Stimulated activated naive B cell treated with anti-CD40 and anti-IgM and Interleukin-4, amounts not matched to agents 10 μg/mL and 1 μg/mL and 100 μg/mL, for 72 hours (primary cell): ENCODE measurements at regions not wholly inside any gene's neighbourhood (a gene's known extent, or its start where the extent isn't known, plus 50 kb on each side); places are given as distances from the start of the nearest gene placed in this dataset.

ENCODE experiments used
- ATAC-seq, 2 donors: fragments of 150-1000 bp; cut with Tn5 transposase; replicated peaks; 2 replicates each; pipeline ENCODE4 v1.10.0; 2021; ENCODE audit warnings: moderate library complexity in 1 of 2
- DNase-seq: peaks from one replicate; pipeline ENCODE4 v3.0.0; 2021
- H3K27ac Mint-ChIP-seq: one replicate; pipeline ENCODE4 v1.8.0; 2022; ENCODE audit warnings: mild to moderate bottlenecking, mixed read lengths
- H3K27me3 Mint-ChIP-seq, 2 donors: one replicate each; pipeline ENCODE4 v1.8.0; 2022; ENCODE audit warnings: mixed read lengths in 2 of 2
- H3K36me3 Mint-ChIP-seq, 2 donors: one replicate each; pipeline ENCODE4 v1.8.0; 2022; ENCODE audit warnings: mixed read lengths in 2 of 2, mild to moderate bottlenecking in 1 of 2
- H3K4me1 Mint-ChIP-seq, 2 donors: one replicate each; pipeline ENCODE4 v1.8.0; 2022; ENCODE audit warnings: mixed read lengths in 2 of 2, mild to moderate bottlenecking in 1 of 2
- H3K4me3 Mint-ChIP-seq, 2 donors: one replicate each; pipeline ENCODE4 v1.8.0; 2022; ENCODE audit warnings: mild to moderate bottlenecking in 2 of 2, mixed read lengths in 2 of 2, moderate library complexity in 1 of 2
- H3K9me3 Mint-ChIP-seq, 2 donors: one replicate each; pipeline ENCODE4 v1.8.0; 2022; ENCODE audit warnings: mixed read lengths in 2 of 2, mild to moderate bottlenecking in 1 of 2

DNA sequence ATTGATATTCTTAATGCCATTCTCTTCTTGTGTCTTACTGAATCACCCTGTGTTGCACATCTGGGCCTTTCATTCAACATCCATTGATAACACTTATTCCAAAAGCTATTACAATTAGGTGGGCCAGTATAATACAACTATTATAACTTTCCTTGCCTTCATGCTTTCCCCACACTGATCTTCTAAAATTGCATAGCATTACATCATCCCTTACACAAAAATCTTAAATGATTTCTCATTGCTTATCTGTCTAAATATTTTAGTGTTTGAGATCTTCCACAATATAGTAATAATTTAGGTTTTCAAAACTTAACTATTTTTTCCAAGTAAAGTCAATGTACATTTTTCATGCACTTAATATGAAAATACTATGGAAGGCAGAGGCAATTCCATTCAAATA, 1634.1 kb downstream of the PLA2G4A start:
- H3K27ac Mint-ChIP-seq: no peak overlapping the region
- DNase-seq (no peak), ATAC-seq (no peak)
- H3K36me3 Mint-ChIP-seq: no peaks in the 10 kb centered on the region
- H3K9me3 Mint-ChIP-seq: peaks cover 0 to 4% of the 10 kb centered on the region in 2 donors
- no peaks in the 10 kb centered on the region for H3K27me3 Mint-ChIP-seq
- H3K4me3 Mint-ChIP-seq: no peak overlapping the region
- H3K4me1 Mint-ChIP-seq: no peaks in the 10 kb centered on the region

DNA sequence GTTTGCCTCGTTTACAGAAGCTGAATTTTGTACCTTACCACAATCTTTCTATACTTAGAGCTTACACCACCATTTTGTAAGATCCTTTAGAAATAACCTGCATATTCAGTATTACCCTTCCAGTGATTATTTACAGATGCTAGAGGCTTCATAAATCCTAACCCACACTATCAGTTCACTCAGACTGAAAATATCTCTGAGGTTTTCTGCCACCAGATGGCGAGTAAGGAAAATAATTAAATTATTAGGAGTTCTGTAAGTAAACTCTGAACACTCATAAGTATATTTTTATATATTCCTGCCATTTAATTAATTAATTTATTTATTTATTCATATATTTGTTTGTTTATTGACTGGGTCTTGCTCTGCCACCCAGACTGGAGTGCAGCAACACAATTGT, 1635.2 kb downstream of the PLA2G4A start:
- Mint-ChIP-seq H3K36me3 (no peaks in the 10 kb centered on the region), H3K27me3 (no peaks in the 10 kb centered on the region), H3K9me3 (peaks cover 0 to 3% of the 10 kb centered on the region in 2 donors), H3K4me1 (no peaks in the 10 kb centered on the region), H3K27ac (no peak overlapping the region), H3K4me3 (no peak overlapping the region)
- no peak for ATAC-seq
- no peak for DNase-seq

DNA sequence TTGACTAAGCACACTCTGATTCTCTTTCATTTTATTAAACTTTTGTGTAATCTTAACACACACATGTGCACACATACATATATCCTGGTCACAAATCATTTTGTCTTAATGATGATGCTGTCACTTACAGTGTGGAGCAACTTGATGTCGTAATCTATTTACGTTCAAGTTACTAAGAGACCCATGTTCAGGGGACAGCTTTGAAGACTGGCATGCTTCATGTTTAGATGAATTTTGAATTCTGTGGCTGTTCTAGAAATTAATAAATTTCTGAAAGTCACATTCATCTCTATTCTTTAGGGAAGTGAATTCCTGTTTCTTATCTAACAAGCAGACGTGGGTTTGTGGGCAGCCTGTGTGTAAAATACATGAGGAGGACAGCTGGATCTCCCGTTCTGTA, 1637.8 kb downstream of the PLA2G4A start:
- H3K27me3 Mint-ChIP-seq: no peaks in the 10 kb centered on the region
- no peaks in the 10 kb centered on the region for H3K36me3 Mint-ChIP-seq
- H3K4me3 Mint-ChIP-seq: no peak overlapping the region
- ATAC-seq (no peak), DNase-seq (no peak)
- H3K27ac Mint-ChIP-seq: no peak overlapping the region
- no peaks in the 10 kb centered on the region for H3K4me1 Mint-ChIP-seq
- H3K9me3 Mint-ChIP-seq: peaks cover 0 to 1% of the 10 kb centered on the region in 2 donors

DNA sequence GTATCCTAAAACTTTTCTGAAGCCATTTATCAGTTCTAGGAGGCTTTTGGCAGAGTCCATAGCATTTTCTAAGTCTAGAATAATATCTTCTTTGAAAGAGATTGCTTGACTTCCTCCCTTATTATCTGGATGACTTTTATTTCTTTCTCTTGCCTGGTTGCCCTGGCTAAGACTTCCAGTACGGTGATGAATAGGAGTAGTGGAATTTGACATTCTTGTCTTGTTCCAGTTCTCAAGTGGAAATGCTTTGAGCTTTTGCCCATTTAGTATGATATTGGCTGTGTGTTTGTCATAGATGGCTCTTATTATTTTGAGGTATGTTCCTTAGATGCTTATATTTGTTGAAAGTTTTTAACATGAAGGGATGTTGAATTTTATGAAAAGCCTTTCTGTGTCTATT, 1647.9 kb downstream of the PLA2G4A start:
- H3K36me3 Mint-ChIP-seq: no peaks in the 10 kb centered on the region
- H3K4me3 Mint-ChIP-seq: no peak overlapping the region
- H3K27ac Mint-ChIP-seq: no peak overlapping the region
- no peak for ATAC-seq
- H3K9me3 Mint-ChIP-seq: peaks cover 2 to 7% of the 10 kb centered on the region in 2 donors
- no peaks in the 10 kb centered on the region for H3K4me1 Mint-ChIP-seq
- no peak for DNase-seq
- no peaks in the 10 kb centered on the region for H3K27me3 Mint-ChIP-seq

DNA sequence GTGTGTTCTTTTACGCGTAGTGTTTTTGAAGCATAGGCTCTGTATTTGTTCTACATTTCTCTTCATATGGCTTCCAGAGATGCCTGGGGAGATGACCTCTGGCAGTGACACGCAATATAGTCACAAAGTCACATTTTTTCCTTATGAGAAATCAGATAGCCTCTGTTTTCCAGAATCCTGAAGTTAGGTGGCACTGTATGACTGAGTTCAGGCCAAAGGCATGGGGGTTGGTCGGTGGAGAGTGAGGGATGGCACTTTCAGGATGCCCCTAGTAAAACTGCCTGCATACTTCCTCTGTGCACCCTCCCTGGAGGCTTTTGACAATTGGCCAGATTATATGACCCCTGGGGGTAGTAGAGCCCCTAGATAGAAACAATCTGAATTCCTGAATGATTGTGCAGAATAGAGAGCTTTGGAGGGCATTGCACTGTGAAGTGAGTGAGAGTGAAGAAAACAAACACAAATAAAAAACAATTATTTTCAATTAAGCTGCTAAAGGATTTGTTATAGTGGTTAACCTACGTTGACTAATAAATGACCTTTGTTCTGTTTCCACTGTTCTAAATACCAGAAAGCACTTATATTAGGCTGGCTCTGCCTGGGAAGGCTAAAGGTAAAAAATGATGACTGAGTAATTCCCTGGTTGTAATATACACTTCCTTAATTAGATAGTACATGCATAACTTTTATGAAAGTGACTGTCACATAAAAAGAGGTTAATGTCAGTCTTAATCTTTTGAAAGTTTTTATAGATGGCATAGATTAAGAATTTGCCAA, 1660.8 kb downstream of the PLA2G4A start:
- no peak for DNase-seq
- Mint-ChIP-seq H3K27ac (no peak overlapping the region), H3K36me3 (no peaks in the 10 kb centered on the region), H3K4me3 (no peak overlapping the region), H3K4me1 (no peaks in the 10 kb centered on the region), H3K9me3 (peaks cover 3% of the 10 kb centered on the region in 2 donors), H3K27me3 (no peaks in the 10 kb centered on the region)
- ATAC-seq: no peak

DNA sequence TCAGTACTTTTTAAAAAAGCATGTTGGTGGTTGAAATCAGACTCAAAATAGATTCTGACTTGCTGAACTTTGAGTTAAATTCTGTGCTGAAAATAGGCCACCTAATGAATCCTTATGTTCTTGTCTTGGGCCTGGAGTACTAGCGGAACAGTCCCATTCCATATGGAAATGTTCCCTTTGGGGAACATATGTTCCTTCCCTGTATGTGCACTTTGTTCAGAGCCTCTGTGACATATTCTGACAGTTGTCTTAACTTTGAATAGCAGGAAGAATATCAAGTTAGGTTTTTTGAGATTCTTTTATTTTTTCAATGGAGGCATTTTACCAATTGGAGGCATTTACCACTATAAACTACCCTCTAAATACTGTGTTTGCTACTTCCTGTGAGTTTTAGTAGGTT, 1667.8 kb downstream of the PLA2G4A start:
- H3K27ac Mint-ChIP-seq: no peak overlapping the region
- no peak for DNase-seq
- no peak for ATAC-seq
- H3K4me1 Mint-ChIP-seq: no peaks in the 10 kb centered on the region
- H3K9me3 Mint-ChIP-seq: peaks cover 5 to 13% of the 10 kb centered on the region in 2 donors
- H3K4me3 Mint-ChIP-seq: no peak overlapping the region
- H3K36me3 Mint-ChIP-seq: no peaks in the 10 kb centered on the region
- H3K27me3 Mint-ChIP-seq: no peaks in the 10 kb centered on the region

DNA sequence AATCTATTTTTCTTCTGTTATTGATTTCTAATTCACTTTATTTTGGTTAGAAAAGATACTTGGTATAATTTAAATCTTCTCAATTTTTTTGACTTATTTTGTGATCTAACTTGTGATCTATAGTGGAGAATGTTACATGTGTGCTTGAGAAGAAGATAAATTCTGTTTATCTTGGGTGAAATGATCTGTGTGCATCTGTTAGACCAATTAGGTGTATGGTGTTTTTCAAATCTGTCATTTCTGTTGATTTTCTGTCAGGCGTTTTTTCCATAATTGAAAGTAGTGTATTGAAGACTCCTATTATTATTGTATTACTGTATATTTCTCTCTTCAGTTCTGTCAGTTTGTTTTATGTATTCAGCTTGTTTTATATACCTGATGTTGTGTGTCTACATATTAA, 1668.3 kb downstream of the PLA2G4A start:
- Mint-ChIP-seq H3K9me3 (peaks cover 5 to 13% of the 10 kb centered on the region in 2 donors), H3K4me3 (no peak overlapping the region), H3K27ac (no peak overlapping the region), H3K36me3 (no peaks in the 10 kb centered on the region), H3K27me3 (no peaks in the 10 kb centered on the region), H3K4me1 (no peaks in the 10 kb centered on the region)
- ATAC-seq: no peak
- DNase-seq: no peak

DNA sequence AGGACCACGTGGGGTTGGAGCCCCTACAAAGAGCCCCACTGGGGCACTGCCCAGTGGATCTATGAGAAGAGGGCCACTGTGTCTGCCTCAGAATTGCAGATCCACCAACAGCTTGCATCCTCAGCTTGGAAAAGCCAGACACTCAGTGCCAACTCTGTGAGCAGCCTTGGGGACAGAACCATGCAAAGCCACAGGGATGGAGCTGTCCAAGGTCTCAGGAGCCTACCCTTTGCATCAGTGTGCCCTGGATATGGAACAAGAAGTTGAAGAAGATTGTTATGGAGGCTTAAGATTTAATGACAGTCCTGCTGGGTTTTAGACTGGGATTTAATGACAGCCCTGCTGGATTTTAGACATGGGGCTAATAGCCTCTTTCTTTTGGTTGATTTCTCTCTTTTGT, 1670.9 kb downstream of the PLA2G4A start:
- Mint-ChIP-seq H3K4me3 (no peak overlapping the region), H3K27me3 (no peaks in the 10 kb centered on the region), H3K9me3 (peaks cover 5 to 11% of the 10 kb centered on the region in 2 donors), H3K36me3 (no peaks in the 10 kb centered on the region), H3K4me1 (no peaks in the 10 kb centered on the region), H3K27ac (no peak overlapping the region)
- ATAC-seq (no peak), DNase-seq (no peak)

DNA sequence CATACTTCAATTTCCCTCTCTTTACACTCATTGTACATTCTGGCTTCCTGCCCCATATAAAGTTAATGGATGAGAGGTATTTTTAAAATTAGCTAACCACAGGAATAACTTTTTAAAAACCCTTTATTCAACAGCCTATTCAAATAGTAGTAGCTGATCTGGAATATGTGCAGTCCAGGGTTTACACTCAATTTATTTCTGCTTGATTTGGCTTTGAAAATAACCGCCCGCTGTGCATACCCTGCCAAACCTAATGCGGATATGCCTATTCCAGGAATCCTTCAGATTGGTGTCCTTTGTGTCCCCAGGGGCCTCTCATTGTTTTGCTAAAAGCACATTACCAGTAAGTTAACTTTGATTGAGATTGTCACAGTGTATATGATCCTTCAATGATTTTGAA, 1686.2 kb downstream of the PLA2G4A start:
- Mint-ChIP-seq H3K27ac (no peak overlapping the region), H3K36me3 (no peaks in the 10 kb centered on the region), H3K27me3 (no peaks in the 10 kb centered on the region), H3K4me1 (no peaks in the 10 kb centered on the region), H3K9me3 (peaks cover 2 to 3% of the 10 kb centered on the region in 2 donors), H3K4me3 (no peak overlapping the region)
- ATAC-seq (no peak), DNase-seq (no peak)

DNA sequence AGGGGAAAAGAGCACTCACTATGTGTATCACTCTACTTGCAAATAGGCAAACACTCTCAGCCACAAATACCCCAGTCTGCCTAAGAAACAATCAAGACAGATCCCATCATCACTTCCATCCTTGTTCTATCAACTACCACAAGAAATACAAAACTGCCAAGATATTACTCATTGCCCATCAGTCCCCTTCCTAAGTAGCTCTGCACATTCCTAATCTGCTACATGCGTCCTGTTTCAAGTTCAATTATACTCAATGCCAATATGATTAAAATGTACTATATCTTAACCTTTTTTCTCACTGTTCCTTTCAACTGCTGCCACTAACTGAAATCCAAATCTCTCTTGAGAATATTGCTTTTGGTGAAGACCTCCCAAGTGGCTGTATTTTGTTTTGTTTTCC, 1688.4 kb downstream of the PLA2G4A start:
- Mint-ChIP-seq H3K36me3 (no peaks in the 10 kb centered on the region), H3K27me3 (no peaks in the 10 kb centered on the region), H3K4me1 (no peaks in the 10 kb centered on the region), H3K9me3 (peaks cover 0 to 3% of the 10 kb centered on the region in 2 donors), H3K27ac (no peak overlapping the region), H3K4me3 (no peak overlapping the region)
- no peak for DNase-seq
- ATAC-seq: no peak

DNA sequence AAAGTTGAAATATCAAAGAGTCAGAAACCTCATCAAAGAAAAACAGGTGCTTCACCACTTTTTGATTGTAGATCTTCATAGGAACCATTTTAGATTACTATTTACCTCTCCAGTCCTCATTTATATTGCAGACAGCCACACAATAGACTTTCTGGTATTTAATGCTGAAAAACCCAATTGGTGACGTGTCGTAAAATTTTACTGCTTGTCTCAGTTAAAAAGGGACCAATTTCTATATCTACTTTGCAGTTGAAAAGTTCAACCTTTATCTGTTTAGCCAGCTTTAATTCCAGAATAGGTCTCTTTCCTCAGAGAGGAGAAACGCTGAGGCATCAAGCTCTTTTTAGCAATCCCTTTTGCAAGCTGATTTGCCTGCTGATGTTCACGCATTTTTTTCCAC, 1722.4 kb downstream of the PLA2G4A start:
- ATAC-seq (no peak), DNase-seq (no peak)
- peaks cover 0 to 5% of the 10 kb centered on the region in 2 donors for H3K9me3 Mint-ChIP-seq
- no peak overlapping the region for H3K4me3 Mint-ChIP-seq
- no peak overlapping the region for H3K27ac Mint-ChIP-seq
- H3K27me3 Mint-ChIP-seq: no peaks in the 10 kb centered on the region
- no peaks in the 10 kb centered on the region for H3K4me1 Mint-ChIP-seq
- no peaks in the 10 kb centered on the region for H3K36me3 Mint-ChIP-seq

DNA sequence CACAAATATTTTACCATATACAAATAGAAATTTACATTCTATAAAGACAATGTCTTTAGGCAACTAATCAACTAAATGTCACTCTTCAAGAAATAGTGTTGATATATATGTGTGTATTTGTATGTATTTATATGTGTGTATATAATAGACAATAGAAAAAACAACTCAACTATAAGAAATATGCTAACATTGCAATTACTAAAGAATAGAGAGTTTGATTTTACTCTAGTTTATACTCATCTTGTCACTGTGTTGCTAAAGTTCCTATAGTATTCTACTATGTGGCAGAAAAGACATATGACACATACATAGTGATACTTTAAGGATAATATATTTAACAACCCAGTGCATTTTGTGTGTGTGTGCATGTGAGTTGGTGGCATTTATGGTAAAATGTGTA, 1728.3 kb downstream of the PLA2G4A start:
- Mint-ChIP-seq H3K27me3 (no peaks in the 10 kb centered on the region), H3K4me3 (no peak overlapping the region), H3K36me3 (no peaks in the 10 kb centered on the region), H3K9me3 (peaks cover 0 to 6% of the 10 kb centered on the region in 2 donors), H3K27ac (no peak overlapping the region), H3K4me1 (no peaks in the 10 kb centered on the region)
- no peak for DNase-seq
- ATAC-seq: no peak

DNA sequence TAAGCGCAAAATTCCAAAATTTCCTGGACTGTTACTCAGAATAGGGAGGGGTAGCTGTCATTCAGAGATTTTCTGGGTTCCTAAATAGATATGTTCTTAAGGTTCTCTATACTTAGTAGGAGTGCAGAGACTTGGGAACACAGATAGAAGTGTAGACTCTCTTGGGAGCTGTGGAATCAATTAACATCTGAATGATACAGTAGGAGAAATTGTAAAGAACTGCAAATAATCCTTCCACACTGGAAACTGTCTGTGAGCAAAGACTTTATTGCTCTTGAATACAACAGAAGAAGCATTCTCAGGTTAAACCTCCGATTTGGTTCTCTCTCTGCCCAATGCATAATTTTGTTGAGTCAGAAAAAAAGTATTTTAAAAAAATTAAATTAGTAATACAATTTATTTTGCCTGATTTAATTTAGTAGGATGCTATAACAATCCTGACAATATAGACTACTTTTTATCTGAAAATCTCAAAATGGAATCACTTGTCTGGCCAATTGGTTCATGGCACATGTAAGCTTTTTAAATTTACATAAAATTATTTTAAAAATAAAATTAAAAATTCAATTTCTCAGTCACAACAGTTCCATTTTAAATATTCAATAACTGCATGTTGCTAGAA, 1754.3 kb downstream of the PLA2G4A start:
- Mint-ChIP-seq H3K27me3 (no peaks in the 10 kb centered on the region), H3K27ac (no peak overlapping the region), H3K36me3 (no peaks in the 10 kb centered on the region), H3K4me3 (no peak overlapping the region), H3K9me3 (no peaks in the 10 kb centered on the region), H3K4me1 (no peaks in the 10 kb centered on the region)
- ATAC-seq (no peak), DNase-seq (no peak)

DNA sequence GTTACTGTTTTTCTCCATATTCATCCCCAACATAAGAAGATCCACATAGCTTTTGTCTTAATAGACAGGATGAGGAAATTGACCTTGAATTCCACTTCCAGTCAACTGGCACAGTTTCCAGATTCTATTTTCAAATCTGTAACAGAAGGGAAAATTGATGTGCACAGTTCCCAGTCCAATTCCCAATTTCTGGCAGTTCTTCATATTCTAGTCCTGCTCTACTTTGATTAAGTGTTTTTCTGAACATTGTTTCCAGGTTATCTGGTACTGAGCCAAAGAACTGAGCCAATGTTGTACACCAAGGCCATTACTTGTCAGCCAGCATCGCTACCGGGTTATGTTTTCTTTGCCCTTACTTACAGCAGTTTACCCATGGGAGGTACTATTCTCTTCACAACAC, 1755.4 kb downstream of the PLA2G4A start:
- Mint-ChIP-seq H3K27ac (no peak overlapping the region), H3K27me3 (no peaks in the 10 kb centered on the region), H3K4me1 (no peaks in the 10 kb centered on the region), H3K36me3 (no peaks in the 10 kb centered on the region), H3K9me3 (no peaks in the 10 kb centered on the region), H3K4me3 (no peak overlapping the region)
- ATAC-seq (no peak), DNase-seq (no peak)

DNA sequence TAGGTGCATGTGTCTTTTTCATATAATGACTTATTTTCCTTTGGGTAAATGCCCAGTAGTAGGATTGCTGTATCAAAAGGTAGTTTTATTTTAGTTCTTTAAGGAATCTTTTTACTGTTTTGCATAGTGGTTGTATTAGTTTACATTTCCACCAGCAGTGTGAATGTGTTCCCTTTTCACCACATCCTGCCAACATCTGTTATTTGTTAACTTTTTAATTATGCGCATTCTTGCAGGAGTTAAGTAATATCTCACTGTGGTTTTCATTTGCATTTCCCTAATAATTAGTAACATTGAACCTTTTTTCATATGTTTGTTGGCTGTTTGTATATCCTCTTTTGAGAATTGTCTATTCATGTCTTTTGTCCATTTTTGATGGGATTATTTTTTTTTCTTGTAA, 1761.9 kb downstream of the PLA2G4A start:
- no peak for ATAC-seq

More for the DNA sequence above, 1761.9 kb downstream of the PLA2G4A start:
- Mint-ChIP-seq H3K27ac (no peak overlapping the region), H3K36me3 (no peaks in the 10 kb centered on the region), H3K4me1 (no peaks in the 10 kb centered on the region), H3K27me3 (no peaks in the 10 kb centered on the region), H3K4me3 (no peak overlapping the region), H3K9me3 (peaks cover 3 to 5% of the 10 kb centered on the region in 2 donors)
- DNase-seq: no peak
